ENCODE measurements at regions not wholly inside any gene's neighbourhood (a gene's known extent, or its start where the extent isn't known, plus 50 kb on each side); places are given as distances from the start of the nearest gene placed in this dataset.
A peak's percentile ranks its signal among the peaks of the same experiment; 100 is the strongest.

- peaks cover 2% of the 10 kb centered on the region for H3K27me3 ChIP-seq (ENCODE audit: insufficient read depth, poor library complexity, severe bottlenecking)
- H3K27ac ChIP-seq (replicated peaks), result no peak overlapping the region
- H3K4me3 ChIP-seq (replicated peaks; ENCODE audit: insufficient read depth, low read length), result no peak overlapping the region
- no peak for TF ChIP-seq SPI1 (IDR thresholded peaks at IDR 0.05; ENCODE audit: borderline replicate concordance, low read depth)
- no peak for TF ChIP-seq POLR2AphosphoS5 (IDR thresholded peaks at IDR 0.05; ENCODE audit: low read depth)
- TF ChIP-seq REST (IDR thresholded peaks at IDR 0.05; ENCODE audit: insufficient replicate concordance, low read depth), result no peak
- TF ChIP-seq CTCF (IDR thresholded peaks at IDR 0.05; ENCODE audit: insufficient read depth, low read length), result no peak
- TF ChIP-seq GABPA (IDR thresholded peaks at IDR 0.05; ENCODE audit: low read depth), result no peak
- peak; percentile 6 to 38 for DNase-seq (ENCODE audit: low read depth in 1 of 2, low spot score in 1 of 2)
Observed at GRCh38 chr2:65630643-65631042, 198.2 kb upstream of the SPRED2 start.

GRCh38 chr2:65628156-65628555 is 195.8 kb upstream of the SPRED2 start:
- TF ChIP-seq POLR2AphosphoS5 (IDR thresholded peaks at IDR 0.05; ENCODE audit: low read depth) (no peak), CTCF (IDR thresholded peaks at IDR 0.05; ENCODE audit: insufficient read depth, low read length) (no peak), SPI1 (IDR thresholded peaks at IDR 0.05; ENCODE audit: borderline replicate concordance, low read depth) (no peak), GABPA (IDR thresholded peaks at IDR 0.05; ENCODE audit: low read depth) (no peak), REST (IDR thresholded peaks at IDR 0.05; ENCODE audit: insufficient replicate concordance, low read depth) (no peak)
- Histone ChIP-seq H3K27me3 (ENCODE audit: insufficient read depth, poor library complexity, severe bottlenecking) (peaks cover 4% of the 10 kb centered on the region), H3K4me3 (replicated peaks; ENCODE audit: insufficient read depth, low read length) (no peak overlapping the region), H3K27ac (replicated peaks) (no peak overlapping the region)
- DNase-seq (ENCODE audit: low read depth in 1 of 2, low spot score in 1 of 2), result no peak

GRCh38 chr2:65626831-65627230 is 194.4 kb upstream of the SPRED2 start:
- no peak for TF ChIP-seq REST (IDR thresholded peaks at IDR 0.05; ENCODE audit: insufficient replicate concordance, low read depth)
- no peak for TF ChIP-seq POLR2AphosphoS5 (IDR thresholded peaks at IDR 0.05; ENCODE audit: low read depth)
- TF ChIP-seq GABPA (IDR thresholded peaks at IDR 0.05; ENCODE audit: low read depth), result no peak
- no peak for TF ChIP-seq CTCF (IDR thresholded peaks at IDR 0.05; ENCODE audit: insufficient read depth, low read length)
- TF ChIP-seq SPI1 (IDR thresholded peaks at IDR 0.05; ENCODE audit: borderline replicate concordance, low read depth), result no peak
- Histone ChIP-seq H3K4me3 (replicated peaks; ENCODE audit: insufficient read depth, low read length) (no peak overlapping the region), H3K27ac (replicated peaks) (no peak overlapping the region), H3K27me3 (ENCODE audit: insufficient read depth, poor library complexity, severe bottlenecking) (peaks cover 12% of the 10 kb centered on the region)
- DNase-seq (ENCODE audit: low read depth in 1 of 2, low spot score in 1 of 2), result peak in 1 of 2 experiments; percentile 4

Data from HL-60 (cell line).